Esophagus muscularis mucosa (tissue), 4 donors: ENCODE measurements at regions not wholly inside any gene's neighbourhood (a gene's known extent, or its start where the extent isn't known, plus 50 kb on each side); places are given as distances from the start of the nearest gene placed in this dataset.

Experiments
- DNase-seq: peaks from one replicate; pipeline ENCODE4 v3.0.0-alpha.2; 2017; ENCODE audit errors: extremely low spot score
- H3K27ac ChIP-seq, 4 donors: fragments of 200-600 bp; sonication (generic); replicated peaks in 1 of 4; 1 replicate in 3 of 4; 2 replicates in 1 of 4; pipeline ENCODE4 v1.5.1; 2016 to 2019; ENCODE audit warnings: mild to moderate bottlenecking in 1 of 4
- H3K27me3 ChIP-seq, 4 donors: fragments of 200-600 bp; sonication (generic); one replicate each; pipeline versions ENCODE4 v1.5.1 to v1.6.0; 2016 to 2019
- H3K36me3 ChIP-seq, 4 donors: fragments of 200-600 bp; sonication (generic); one replicate each; pipeline ENCODE4 v1.5.1; 2016 to 2019
- H3K4me1 ChIP-seq, 4 donors: fragments of 200-600 bp; sonication (generic); one replicate each; pipeline ENCODE4 v1.5.1; 2016 to 2019
- H3K4me3 ChIP-seq, 4 donors: fragments of 200-600 bp; sonication (generic); 1 replicate in 2 of 4; 2 replicates in 2 of 4; pipeline ENCODE4 v1.5.1; 2016 to 2019; ENCODE audit warnings: mild to moderate bottlenecking in 4 of 4, moderate library complexity in 1 of 4
- H3K9me3 ChIP-seq, 4 donors: fragments of 200-600 bp; sonication (generic); 1 replicate in 3 of 4; 2 replicates in 1 of 4; pipeline ENCODE4 v1.5.1; 2016 to 2019
- EP300 ChIP-seq: sonication (generic); formaldehyde crosslinking; IDR thresholded peaks from one replicate; pipeline ENCODE4 v1.6.1; 2017; ENCODE audit warnings: antibody characterized with exemption
- POLR2A ChIP-seq: fragments of 450-650 bp; IDR thresholded peaks from one replicate; pipeline ENCODE4 v1.6.1; 2017; ENCODE audit warnings: antibody characterized with exemption, moderate library complexity, mild to moderate bottlenecking, low read depth
- POLR2AphosphoS5 ChIP-seq, 2 donors: sonication (generic); formaldehyde crosslinking; IDR thresholded peaks; one replicate each; pipeline ENCODE4 v1.6.1; 2017; ENCODE audit warnings: antibody characterized with exemption in 2 of 2
- WGBS: methylation state at CpG from one replicate; pipeline ENCODE4 v1.1.5; 2018; 5-methylcytosine and 5-hydroxymethylcytosine counted together
- intact Hi-C: fragments of 100-400 bp; cut with DNase I; formaldehyde crosslinking; loops from one replicate; pipeline ENCODE4 v1.15.1; 2023
- TF ChIP-seq, protein P1 (sequence below), 3 experiments: fragments of 200-600 bp in 2 of 3; fragments of 450-650 bp in 1 of 3; sonication (generic) in 2 of 3; IDR thresholded peaks; one replicate each; pipeline ENCODE4 v1.5.1; 2017 to 2019; ENCODE audit warnings: antibody characterized with exemption in 3 of 3, mild to moderate bottlenecking in 2 of 3, moderate library complexity in 1 of 3

GRCh38 chr6:168149015-168149414 lies 70.0 kb upstream of the FRMD1 start:
- peak; percentile 70 for DNase-seq
- Histone ChIP-seq H3K27ac (no peak overlapping the region), H3K4me1 (peaks cover 0 to 6% (median 3%) of the 10 kb centered on the region in 4 donors), H3K4me3 (no peak overlapping the region), H3K27me3 (peaks cover 0 to 27% (median 0%) of the 10 kb centered on the region in 4 donors), H3K9me3 (no peaks in the 10 kb centered on the region), H3K36me3 (no peaks in the 10 kb centered on the region)
- TF ChIP-seq POLR2A, result no peak
- TF ChIP-seq, protein P1, sequence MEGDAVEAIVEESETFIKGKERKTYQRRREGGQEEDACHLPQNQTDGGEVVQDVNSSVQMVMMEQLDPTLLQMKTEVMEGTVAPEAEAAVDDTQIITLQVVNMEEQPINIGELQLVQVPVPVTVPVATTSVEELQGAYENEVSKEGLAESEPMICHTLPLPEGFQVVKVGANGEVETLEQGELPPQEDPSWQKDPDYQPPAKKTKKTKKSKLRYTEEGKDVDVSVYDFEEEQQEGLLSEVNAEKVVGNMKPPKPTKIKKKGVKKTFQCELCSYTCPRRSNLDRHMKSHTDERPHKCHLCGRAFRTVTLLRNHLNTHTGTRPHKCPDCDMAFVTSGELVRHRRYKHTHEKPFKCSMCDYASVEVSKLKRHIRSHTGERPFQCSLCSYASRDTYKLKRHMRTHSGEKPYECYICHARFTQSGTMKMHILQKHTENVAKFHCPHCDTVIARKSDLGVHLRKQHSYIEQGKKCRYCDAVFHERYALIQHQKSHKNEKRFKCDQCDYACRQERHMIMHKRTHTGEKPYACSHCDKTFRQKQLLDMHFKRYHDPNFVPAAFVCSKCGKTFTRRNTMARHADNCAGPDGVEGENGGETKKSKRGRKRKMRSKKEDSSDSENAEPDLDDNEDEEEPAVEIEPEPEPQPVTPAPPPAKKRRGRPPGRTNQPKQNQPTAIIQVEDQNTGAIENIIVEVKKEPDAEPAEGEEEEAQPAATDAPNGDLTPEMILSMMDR (IDR thresholded peaks at IDR 0.05), result no peak
- no peak for TF ChIP-seq POLR2AphosphoS5 (IDR thresholded peaks at IDR 0.05)
- no peak for TF ChIP-seq EP300
- 77% methylated on average over 14 of the region's 14 CpGs for WGBS
- intact Hi-C loops, result no loop called here

- peaks cover 0 to 27% (median 0%) of the 10 kb centered on the region in 4 donors for H3K27me3 ChIP-seq
- H3K4me1 ChIP-seq, result peaks cover 0 to 6% (median 3%) of the 10 kb centered on the region in 4 donors
- TF ChIP-seq POLR2A (no peak), EP300 (no peak), POLR2AphosphoS5 (IDR thresholded peaks at IDR 0.05) (no peak)
- TF ChIP-seq, protein P1 (IDR thresholded peaks at IDR 0.05), result no peak
- H3K36me3 ChIP-seq, result no peaks in the 10 kb centered on the region
- peak; percentile 82 for DNase-seq
- intact Hi-C loops, result no loop called here
- no peak overlapping the region for H3K27ac ChIP-seq
- H3K4me3 ChIP-seq, result no peak overlapping the region
- WGBS, result 87% methylated on average over 14 of the region's 14 CpGs
- no peaks in the 10 kb centered on the region for H3K9me3 ChIP-seq
Measured at GRCh38 chr6:168148231-168148849, 69.3 kb upstream of the FRMD1 start.

GRCh38 chr6:168147205-168147738 lies 68.3 kb upstream of the FRMD1 start:
- Histone ChIP-seq H3K27ac (no peak overlapping the region), H3K27me3 (peaks cover 0 to 27% (median 0%) of the 10 kb centered on the region in 4 donors), H3K4me3 (no peak overlapping the region), H3K36me3 (no peaks in the 10 kb centered on the region), H3K4me1 (peaks cover 0 to 4% (median 2%) of the 10 kb centered on the region in 4 donors), H3K9me3 (no peaks in the 10 kb centered on the region)
- intact Hi-C loops, result no loop called here
- 86% methylated on average over 4 of the region's 4 CpGs for WGBS
- TF ChIP-seq, protein P1 (IDR thresholded peaks at IDR 0.05), result no peak
- TF ChIP-seq POLR2A (no peak), EP300 (no peak), POLR2AphosphoS5 (IDR thresholded peaks at IDR 0.05) (no peak)
- peak; percentile 68 for DNase-seq

DNA sequence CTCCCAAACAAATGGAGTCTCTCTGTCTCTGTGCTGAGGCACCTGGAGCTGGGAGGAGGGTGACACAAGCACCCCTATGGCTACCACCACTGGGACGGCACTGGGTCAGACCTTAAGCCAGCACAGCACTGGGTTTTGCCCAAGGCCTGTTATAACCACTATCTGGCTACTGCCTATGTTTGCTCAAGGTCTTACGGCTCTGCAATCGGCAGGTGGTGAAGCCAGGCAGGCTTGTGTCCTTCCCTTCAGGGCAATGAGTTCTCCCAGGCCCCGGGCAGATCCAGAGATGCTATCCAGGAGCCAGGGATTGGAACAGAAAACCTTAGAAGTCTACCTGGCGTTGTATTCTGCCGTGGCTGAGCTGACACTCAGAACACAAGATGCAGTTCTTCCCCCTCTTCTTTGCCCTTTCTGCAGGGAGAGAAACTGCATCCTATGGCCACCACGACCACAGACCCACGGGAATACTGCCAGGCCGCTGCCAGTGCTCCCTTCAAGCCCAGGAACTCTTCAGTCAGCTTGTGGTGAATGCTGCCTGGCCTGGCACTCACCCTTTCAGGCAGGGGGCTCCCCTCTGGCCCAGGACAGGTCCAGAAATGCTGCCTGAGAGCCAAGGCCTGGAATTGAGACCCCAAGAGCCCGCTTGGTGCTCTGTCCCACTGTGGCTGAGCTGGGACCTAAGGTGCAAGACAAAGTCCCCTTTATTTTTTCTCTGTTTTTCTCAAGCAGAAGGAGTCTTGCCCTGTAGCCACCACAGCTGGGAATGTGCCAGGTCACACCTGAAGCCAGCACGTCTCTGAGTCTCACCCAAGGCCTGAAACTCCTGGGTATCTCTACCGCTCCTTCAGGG lies 67.0 kb upstream of the FRMD1 start:
- no peaks in the 10 kb centered on the region for H3K36me3 ChIP-seq
- WGBS, result 81% methylated on average over 9 of the region's 12 CpGs
- H3K27me3 ChIP-seq, result peaks cover 0 to 27% (median 0%) of the 10 kb centered on the region in 4 donors
- H3K4me3 ChIP-seq, result no peak overlapping the region
- intact Hi-C loops, result no loop called here
- H3K9me3 ChIP-seq, result no peaks in the 10 kb centered on the region
- H3K27ac ChIP-seq, result no peak overlapping the region
- TF ChIP-seq, protein P1 (IDR thresholded peaks at IDR 0.05), result no peak
- TF ChIP-seq POLR2A (no peak), EP300 (no peak), POLR2AphosphoS5 (IDR thresholded peaks at IDR 0.05) (no peak)
- DNase-seq, result peak; percentile 85
- peaks cover 0 to 2% (median 1%) of the 10 kb centered on the region in 4 donors for H3K4me1 ChIP-seq
